ENCODE measurements at regions not wholly inside any gene's neighbourhood (a gene's known extent, or its start where the extent isn't known, plus 50 kb on each side); places are given as distances from the start of the nearest gene placed in this dataset.

DNA sequence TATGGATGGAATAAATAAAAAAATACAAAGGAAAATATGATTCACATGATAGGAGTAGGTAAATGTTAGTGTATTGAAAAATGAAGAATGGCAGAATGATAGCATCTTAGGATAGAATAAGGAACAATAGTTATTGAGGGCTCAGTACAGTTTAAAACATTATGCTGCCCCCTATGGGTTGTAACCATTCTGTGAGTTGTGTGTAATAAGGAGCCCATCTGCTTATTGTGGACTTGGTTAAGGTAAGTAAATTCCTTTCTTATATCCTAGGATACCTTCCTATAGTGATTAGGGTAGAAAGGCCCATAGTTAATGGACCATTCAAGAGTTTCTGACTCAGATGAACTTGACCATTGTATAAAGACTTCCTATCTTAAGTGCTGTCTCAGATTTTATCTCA lies 195.8 kb downstream of the PDHA2 start:
- Histone ChIP-seq H3K4me3 (no peak overlapping the region), H3K27ac (no peak overlapping the region), H3K4me1 (no peaks in the 10 kb centered on the region), H3K27me3 (no peaks in the 10 kb centered on the region), H3K36me3 (no peaks in the 10 kb centered on the region), H3K9me3 (replicated peaks) (no peaks in the 10 kb centered on the region)
- peak; percentile 22 to 75 for DNase-seq

DNA sequence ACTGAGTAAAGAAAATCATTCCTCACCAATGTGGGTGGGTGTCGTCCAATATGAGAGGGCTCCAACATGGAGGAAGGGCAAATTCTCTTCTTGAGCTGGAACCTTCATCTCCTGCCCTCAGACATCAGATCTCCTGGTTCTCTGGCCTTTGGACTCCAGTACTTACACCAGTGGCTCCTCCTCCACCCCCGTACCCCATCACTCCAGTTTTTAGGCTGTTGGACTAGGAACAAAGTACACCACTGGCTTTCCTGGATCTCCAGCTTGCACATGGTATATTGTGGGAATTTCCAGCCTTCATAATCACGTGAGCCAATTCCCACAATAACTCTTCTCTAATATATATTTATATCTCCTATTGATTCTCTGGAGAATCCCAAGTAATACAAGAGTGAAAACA lies 196.9 kb downstream of the PDHA2 start:
- Histone ChIP-seq H3K36me3 (no peaks in the 10 kb centered on the region), H3K4me3 (no peak overlapping the region), H3K4me1 (no peaks in the 10 kb centered on the region), H3K27ac (no peak overlapping the region), H3K9me3 (replicated peaks) (no peaks in the 10 kb centered on the region), H3K27me3 (no peaks in the 10 kb centered on the region)
- no peak for DNase-seq

DNA sequence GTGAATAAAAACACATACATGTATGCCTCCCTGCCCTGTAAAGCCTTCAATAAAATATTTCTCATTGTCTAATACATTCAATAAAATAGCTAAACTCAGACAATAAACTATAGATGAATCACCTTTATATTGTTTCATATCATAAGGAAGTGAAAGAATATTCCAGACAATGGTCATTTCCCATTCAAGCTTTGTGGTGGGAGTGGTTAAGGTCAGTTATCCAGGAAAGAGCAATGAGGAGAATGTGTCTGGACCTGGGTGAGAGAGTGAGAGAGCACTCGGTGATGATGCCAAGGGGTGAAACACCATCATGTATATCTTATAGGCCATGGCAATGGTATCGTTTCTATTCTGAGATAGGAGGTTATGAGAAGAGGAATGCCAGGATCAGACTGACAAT lies 197.8 kb downstream of the PDHA2 start:
- no peak for DNase-seq
- Histone ChIP-seq H3K36me3 (no peaks in the 10 kb centered on the region), H3K9me3 (replicated peaks) (no peaks in the 10 kb centered on the region), H3K4me1 (no peaks in the 10 kb centered on the region), H3K27ac (no peak overlapping the region), H3K27me3 (no peaks in the 10 kb centered on the region), H3K4me3 (no peak overlapping the region)

DNA sequence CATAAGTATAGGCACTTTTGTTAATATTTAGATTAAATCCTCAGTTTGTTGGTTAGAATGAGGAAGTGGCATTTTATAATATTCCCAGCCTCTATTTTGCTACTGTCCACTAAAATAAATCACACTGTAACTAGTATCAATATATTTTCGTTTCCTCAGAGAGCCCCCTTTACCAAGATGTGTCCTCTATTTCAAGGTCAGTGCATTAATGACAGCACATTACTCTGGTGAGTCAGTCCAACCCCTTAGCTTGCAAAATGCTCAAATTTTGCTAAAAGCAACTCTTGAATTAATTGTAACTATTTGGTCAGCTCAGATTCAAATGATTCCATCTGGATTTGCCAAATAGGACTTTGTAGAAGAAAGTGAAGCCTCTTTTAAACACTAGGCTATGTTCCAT lies 199.3 kb downstream of the PDHA2 start:
- Histone ChIP-seq H3K27me3 (no peaks in the 10 kb centered on the region), H3K27ac (no peak overlapping the region), H3K4me3 (no peak overlapping the region), H3K9me3 (replicated peaks) (no peaks in the 10 kb centered on the region), H3K4me1 (no peaks in the 10 kb centered on the region), H3K36me3 (no peaks in the 10 kb centered on the region)
- no peak for DNase-seq

DNA sequence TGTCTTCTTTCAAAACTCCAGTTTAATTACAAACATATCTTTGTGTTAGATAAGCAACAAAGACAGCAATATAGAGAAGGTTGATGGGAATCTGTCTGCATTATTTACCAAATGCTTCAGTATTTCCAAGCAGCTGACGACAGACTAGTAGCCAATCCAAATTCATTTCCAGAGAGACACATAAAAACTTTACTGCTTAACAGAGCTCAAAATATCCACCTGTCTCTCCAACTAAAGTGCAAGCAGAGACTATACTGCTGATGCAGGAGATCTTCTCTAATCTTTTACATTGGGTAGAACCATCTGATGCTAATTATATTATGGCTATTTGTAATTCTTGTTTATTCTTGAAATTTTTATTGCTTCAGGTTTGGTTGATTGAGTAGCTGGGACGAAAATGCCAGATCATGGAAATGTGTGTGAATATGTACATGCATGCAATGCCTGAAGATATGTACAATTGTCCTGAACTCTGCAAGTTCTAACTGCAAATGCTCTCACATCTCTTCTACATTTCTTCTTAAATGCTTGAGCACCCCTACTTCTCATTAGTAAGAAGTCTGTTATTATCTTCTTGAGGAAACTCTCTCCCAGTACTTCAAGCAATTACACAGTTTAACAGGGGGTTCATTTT lies 200.0 kb downstream of the PDHA2 start:
- H3K36me3 ChIP-seq: no peaks in the 10 kb centered on the region
- no peaks in the 10 kb centered on the region for H3K9me3 ChIP-seq (replicated peaks)
- no peaks in the 10 kb centered on the region for H3K27me3 ChIP-seq
- DNase-seq: no peak
- H3K4me1 ChIP-seq: no peaks in the 10 kb centered on the region
- no peak overlapping the region for H3K4me3 ChIP-seq
- no peak overlapping the region for H3K27ac ChIP-seq

DNA sequence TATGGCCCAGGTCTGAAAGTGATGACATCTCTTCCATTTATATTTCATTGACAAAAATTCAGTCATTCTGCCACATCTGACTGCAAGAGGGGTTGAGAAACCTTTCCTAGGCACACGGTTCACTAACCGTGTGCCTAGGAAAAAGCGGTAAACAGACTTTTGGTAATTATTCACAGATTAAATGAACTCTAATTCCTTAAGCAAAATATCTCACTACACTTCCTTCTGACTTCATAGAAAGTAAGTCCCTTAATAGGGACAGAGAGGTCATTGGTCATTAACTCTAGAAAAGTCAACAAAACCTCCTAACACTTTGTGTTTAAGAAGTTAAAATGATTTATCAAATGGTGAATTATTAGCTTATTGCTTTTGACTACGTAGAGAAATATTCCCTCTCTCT lies 205.1 kb downstream of the PDHA2 start:
- Histone ChIP-seq H3K9me3 (replicated peaks) (no peaks in the 10 kb centered on the region), H3K27ac (no peak overlapping the region), H3K4me3 (no peak overlapping the region), H3K4me1 (no peaks in the 10 kb centered on the region), H3K36me3 (no peaks in the 10 kb centered on the region), H3K27me3 (no peaks in the 10 kb centered on the region)
- DNase-seq: no peak

DNA sequence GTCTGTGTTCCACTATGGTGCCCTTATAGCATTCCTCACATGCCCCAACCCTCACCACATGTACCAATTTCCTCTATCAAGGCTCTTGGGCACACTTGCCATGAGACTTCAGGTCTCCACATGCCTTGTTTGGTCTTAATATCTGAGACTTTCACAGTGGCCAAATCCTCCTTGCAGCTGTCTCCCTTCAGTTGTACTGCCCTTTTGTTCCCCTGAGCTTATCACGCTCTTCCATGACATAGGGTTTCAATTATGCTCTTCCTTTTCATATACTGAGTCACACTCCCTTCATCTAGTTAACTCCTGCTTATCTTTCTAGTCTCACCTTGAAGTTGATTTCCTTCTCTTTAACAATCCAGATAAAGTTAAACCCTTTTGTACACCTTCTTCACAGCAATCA lies 212.9 kb downstream of the PDHA2 start:
- Histone ChIP-seq H3K9me3 (replicated peaks) (no peaks in the 10 kb centered on the region), H3K27me3 (no peaks in the 10 kb centered on the region), H3K36me3 (no peaks in the 10 kb centered on the region), H3K4me1 (peaks cover 20% of the 10 kb centered on the region), H3K4me3 (no peak overlapping the region), H3K27ac (peak overlapping the region; percentile 58)
- peak; percentile 71 to 88 for DNase-seq

DNA sequence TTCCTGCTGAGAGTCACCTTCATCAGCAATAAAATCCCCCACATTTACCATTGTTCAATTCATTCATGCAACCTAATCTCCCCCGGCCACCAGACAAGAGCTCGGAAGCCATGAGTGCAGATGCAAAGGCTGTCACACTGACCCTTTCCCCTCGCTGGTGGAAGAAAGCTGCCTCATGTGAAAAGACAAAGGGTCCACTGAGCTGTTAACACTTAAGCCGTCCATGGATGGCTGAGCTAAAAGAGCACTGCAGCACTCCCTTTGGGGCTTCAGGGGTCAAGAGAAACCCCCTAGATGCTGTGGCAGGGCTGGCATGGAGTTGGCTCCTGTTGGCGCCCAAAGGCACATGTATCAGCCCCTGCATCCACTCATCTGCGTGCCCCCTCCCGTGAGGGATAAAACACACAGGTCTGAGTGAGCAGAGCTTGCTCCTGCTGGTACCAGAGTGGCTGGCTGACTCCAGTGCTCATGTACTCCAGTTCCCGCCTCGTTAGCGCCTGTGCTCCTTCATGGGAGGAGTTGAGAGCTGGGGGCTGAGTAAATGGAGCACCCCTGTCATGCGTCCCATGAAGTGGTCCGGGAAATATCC lies 216.5 kb downstream of the PDHA2 start:
- Histone ChIP-seq H3K9me3 (replicated peaks) (no peaks in the 10 kb centered on the region), H3K27me3 (no peaks in the 10 kb centered on the region), H3K27ac (no peak overlapping the region), H3K36me3 (no peaks in the 10 kb centered on the region), H3K4me3 (no peak overlapping the region), H3K4me1 (peaks cover 16% of the 10 kb centered on the region)
- no peak for DNase-seq

DNA sequence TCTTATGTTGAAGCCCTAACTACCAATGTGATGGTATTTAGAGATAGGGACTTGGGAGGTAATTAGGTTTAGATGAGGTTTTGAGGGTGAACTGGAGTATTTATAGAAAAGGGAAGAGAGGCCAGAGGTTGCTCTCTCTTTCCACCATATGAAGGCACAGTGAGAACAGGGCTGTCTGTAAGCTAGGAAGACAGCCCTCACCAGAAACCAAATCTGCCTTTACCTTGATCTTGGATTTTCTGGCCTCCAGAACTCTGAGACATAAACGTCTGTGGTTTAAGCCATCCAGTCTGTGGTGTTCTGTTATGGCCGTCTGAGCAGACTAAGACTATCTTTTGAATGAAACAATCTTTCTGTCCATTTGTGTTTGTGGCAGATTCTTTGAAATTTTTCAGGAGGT lies 223.7 kb downstream of the PDHA2 start:
- no peak overlapping the region for H3K4me3 ChIP-seq
- H3K4me1 ChIP-seq: no peaks in the 10 kb centered on the region
- H3K36me3 ChIP-seq: no peaks in the 10 kb centered on the region
- no peak for DNase-seq
- no peak overlapping the region for H3K27ac ChIP-seq
- H3K9me3 ChIP-seq (replicated peaks): no peaks in the 10 kb centered on the region
- no peaks in the 10 kb centered on the region for H3K27me3 ChIP-seq

DNA sequence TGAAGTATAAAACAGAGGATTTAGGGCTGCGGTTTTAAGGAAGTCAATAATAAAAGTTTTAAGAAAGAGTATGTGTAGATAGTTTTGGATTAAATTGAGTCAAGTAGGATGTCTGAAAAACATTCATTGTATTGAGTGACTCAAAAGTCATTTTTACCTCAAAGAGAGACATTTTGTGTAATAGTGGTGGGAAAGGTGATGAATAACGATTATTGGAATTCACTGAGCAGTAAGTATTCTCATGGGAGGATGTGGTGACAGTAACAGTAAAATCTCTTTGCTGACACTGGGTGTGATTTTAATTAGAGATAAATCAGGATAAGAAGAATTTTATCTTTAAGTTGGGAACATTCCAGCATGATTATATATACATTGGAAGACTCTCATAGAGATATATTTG lies 233.6 kb downstream of the PDHA2 start:
- Histone ChIP-seq H3K36me3 (no peaks in the 10 kb centered on the region), H3K4me3 (no peak overlapping the region), H3K27me3 (no peaks in the 10 kb centered on the region), H3K4me1 (no peaks in the 10 kb centered on the region), H3K9me3 (replicated peaks) (no peaks in the 10 kb centered on the region), H3K27ac (no peak overlapping the region)
- DNase-seq: no peak

DNA sequence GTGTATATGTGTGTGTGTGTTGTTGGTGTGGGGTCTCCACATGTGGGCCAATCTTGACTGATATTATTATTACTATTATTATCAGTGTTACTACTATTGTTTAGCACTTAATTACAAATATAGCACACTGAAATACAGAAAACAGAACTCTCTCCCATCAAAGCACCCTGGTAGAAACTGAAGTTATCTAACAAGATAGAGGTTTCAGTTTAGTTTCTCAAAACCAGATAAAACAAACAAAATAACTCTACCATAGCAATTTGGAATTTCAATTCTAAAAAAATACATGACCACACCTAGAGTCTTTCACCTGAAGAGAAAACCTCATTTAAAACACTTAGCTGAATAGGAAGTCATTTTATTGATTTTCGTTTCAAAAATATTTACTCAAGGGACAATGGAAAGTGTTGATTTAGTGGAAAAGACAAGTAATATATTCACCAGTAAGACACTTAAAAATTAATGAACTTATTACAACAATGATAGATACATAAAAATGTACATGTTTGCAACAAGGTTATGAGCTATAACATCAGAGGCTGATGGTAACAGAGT lies 252.3 kb downstream of the PDHA2 start:
- no peak overlapping the region for H3K4me3 ChIP-seq
- H3K9me3 ChIP-seq (replicated peaks): no peaks in the 10 kb centered on the region
- H3K27me3 ChIP-seq: no peaks in the 10 kb centered on the region; the same call in 1 of the 2 replicates
- no peaks in the 10 kb centered on the region for H3K4me1 ChIP-seq
- no peaks in the 10 kb centered on the region for H3K36me3 ChIP-seq
- no peak overlapping the region for H3K27ac ChIP-seq
- DNase-seq: no peak

DNA sequence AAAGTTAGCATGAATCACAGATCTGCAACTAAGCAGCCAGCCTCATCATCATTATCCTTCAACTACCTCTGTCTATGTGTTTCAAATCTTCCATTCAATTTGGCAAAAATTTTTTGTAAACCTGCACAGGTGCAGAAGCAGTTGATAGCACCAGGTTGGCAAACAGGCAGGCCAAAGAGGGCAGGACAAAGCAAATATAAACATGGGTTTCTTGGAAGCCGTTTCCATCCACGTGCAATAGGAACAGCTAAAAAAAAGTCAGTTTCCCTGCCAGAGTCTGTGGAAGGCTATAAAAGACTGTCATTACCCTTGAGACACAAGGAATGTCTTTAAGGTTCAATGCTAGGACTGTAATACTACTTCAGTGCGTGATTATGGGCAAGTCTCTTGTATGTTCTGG lies 253.2 kb downstream of the PDHA2 start:
- no peaks in the 10 kb centered on the region for H3K36me3 ChIP-seq
- no peaks in the 10 kb centered on the region for H3K4me1 ChIP-seq
- no peak for DNase-seq
- no peaks in the 10 kb centered on the region for H3K27me3 ChIP-seq
- H3K9me3 ChIP-seq (replicated peaks): no peaks in the 10 kb centered on the region
- no peak overlapping the region for H3K27ac ChIP-seq
- H3K4me3 ChIP-seq: no peak overlapping the region

DNA sequence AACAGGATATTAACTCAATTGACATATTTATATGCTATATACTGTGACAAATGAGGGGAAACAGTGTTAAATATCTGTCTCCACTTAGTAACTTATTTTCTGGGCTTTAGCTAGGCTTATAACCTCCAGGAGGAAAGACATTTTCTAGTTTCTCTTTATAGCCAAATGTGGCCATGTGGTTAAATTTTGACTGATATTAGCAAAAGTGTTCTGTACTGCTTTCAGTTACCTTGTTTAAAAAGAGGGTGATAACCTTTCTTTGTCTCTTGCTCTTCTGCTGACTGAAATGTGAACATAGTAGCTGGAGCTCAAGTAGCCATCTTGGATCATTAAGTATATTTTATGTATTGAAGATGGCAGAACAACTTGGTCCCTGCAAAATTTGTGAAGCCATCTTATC lies 253.7 kb downstream of the PDHA2 start:
- no peak for DNase-seq
- Histone ChIP-seq H3K4me1 (no peaks in the 10 kb centered on the region), H3K9me3 (replicated peaks) (no peaks in the 10 kb centered on the region), H3K36me3 (no peaks in the 10 kb centered on the region), H3K27me3 (no peaks in the 10 kb centered on the region), H3K27ac (no peak overlapping the region), H3K4me3 (no peak overlapping the region)

DNA sequence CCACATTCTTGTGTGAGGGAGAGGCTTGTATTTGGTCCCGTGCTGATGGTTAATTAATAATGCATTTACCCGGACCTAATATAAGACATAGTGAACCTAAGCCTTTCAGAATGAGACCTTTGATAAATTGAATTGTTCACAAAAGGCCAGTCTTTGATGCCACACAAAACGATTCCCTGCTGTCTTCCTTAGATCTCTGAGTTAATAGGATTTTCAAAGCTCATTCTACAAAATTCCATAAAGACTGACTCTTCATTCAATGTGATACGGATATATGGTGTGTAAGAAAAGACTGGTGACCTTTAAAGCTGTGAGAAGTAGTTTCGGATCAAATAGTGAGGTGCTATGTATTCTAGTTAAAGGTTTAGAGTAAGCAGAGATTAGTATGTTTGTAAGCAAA lies 254.3 kb downstream of the PDHA2 start:
- no peaks in the 10 kb centered on the region for H3K9me3 ChIP-seq (replicated peaks)
- H3K27ac ChIP-seq: no peak overlapping the region
- H3K4me3 ChIP-seq: no peak overlapping the region
- no peaks in the 10 kb centered on the region for H3K27me3 ChIP-seq
- no peak for DNase-seq
- no peaks in the 10 kb centered on the region for H3K4me1 ChIP-seq
- H3K36me3 ChIP-seq: no peaks in the 10 kb centered on the region

DNA sequence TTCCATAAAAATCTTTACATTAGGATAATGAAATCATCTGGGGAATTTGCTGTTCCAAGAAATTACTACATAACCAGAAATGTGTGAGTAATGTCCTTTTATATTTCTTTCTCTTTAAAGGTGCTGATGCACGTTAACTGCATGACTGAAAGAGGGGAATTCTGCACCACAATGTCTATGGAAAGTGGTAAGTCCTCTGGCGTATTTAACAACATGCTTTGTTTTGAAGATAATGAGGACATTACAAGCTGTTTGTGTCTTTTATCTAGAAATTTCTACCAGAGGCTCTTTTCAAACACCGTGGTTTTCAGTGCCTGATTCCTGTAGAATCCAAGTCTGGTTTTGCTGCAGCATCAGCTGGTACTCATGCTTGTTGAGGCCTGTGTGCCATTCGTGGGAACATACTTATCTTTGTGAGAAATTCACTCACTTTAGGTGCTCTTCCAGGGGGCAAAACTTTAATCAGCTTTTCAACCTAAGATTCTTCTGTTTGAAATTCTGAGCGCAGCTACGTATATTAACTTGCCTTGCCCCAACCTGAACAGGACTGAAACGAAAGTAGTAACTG lies 257.2 kb downstream of the PDHA2 start:
- Histone ChIP-seq H3K36me3 (no peaks in the 10 kb centered on the region), H3K27me3 (no peaks in the 10 kb centered on the region), H3K27ac (no peak overlapping the region), H3K4me3 (no peak overlapping the region), H3K9me3 (replicated peaks) (no peaks in the 10 kb centered on the region), H3K4me1 (no peaks in the 10 kb centered on the region)
- DNase-seq: no peak

DNA sequence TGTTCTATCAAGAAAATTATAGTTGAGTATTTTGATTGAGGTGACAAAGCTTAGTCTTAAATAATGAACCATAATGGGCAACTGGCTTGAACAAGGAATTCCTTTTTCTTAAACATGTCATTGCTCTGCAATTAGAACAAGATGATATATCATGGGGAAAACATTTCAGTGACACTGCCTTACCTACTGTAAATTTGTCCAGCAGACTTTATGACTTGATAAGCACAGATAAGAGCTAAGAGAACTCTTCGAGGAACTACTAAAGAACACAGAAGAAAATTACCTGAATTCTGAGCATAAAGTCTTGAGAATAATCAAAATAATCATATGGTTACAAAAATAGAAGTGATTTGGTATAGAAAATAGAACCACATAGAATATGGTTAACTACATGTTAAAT lies 257.8 kb downstream of the PDHA2 start:
- Histone ChIP-seq H3K4me3 (no peak overlapping the region), H3K27ac (no peak overlapping the region), H3K27me3 (no peaks in the 10 kb centered on the region), H3K9me3 (replicated peaks) (no peaks in the 10 kb centered on the region), H3K4me1 (no peaks in the 10 kb centered on the region), H3K36me3 (no peaks in the 10 kb centered on the region)
- DNase-seq: no peak

Data from SJCRH30 (cell line).